GM12891 (cell line): ENCODE measurements at regions not wholly inside any gene's neighbourhood (a gene's known extent, or its start where the extent isn't known, plus 50 kb on each side); places are given as distances from the start of the nearest gene placed in this dataset.

Source experiments
- POLR2A ChIP-seq: IDR thresholded peaks from 2 replicates; pipeline ENCODE4 v1.6.1; 2011; ENCODE audit warnings: low read depth, low read length, control low read depth
- POLR2AphosphoS5 ChIP-seq: IDR thresholded peaks from 2 replicates; pipeline ENCODE4 v1.6.1; 2011; ENCODE audit warnings: low read depth, low read length, control low read depth
- POU2F2 ChIP-seq: IDR thresholded peaks from 2 replicates; pipeline ENCODE4 v1.6.1; 2011; ENCODE audit warnings: low read depth, mild to moderate bottlenecking, control low read depth, low read length, moderate library complexity
- SPI1 ChIP-seq: IDR thresholded peaks from 2 replicates; pipeline ENCODE4 v1.6.1; 2011; ENCODE audit warnings: low read depth, low read length, control low read depth

DNA sequence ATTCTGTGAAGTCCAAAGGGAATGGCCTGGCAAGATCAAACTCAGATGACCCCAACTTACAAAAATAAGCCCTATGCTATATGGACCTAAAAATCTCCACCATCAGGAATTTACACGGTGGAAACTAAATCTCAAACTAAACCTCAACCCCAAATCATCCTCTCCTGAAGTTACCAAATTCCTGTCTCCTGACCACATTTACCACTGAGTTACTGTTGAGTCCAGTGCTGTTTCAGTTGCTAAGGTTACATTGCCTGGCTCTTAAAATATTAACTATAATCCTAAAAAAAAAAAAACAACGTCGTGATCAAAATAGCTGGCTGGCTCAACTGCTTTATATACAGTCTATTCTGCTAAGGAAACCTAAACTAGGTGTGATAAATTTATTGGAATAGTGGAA is 315.2 kb upstream of the SLIT2 start:
- TF ChIP-seq SPI1 (no peak), POLR2A (no peak), POU2F2 (no peak), POLR2AphosphoS5 (no peak)
